GM23338 (cell line): ENCODE measurements at regions not wholly inside any gene's neighbourhood (a gene's known extent, or its start where the extent isn't known, plus 50 kb on each side); places are given as distances from the start of the nearest gene placed in this dataset.

Source experiments
- CREB1 ChIP-seq: fragments of 250-450 bp; sonication (Bioruptor Pico); IDR thresholded peaks from 2 replicates; pipeline ENCODE4 v1.5.0; 2020; ENCODE audit warnings: low read depth, mild to moderate bottlenecking, moderate library complexity
- EZH2 ChIP-seq: fragments of 200-600 bp; sonication (generic); IDR thresholded peaks from one replicate; pipeline ENCODE4 v1.8.0; 2017; ENCODE audit warnings: antibody characterized with exemption, mild to moderate bottlenecking, low read depth; ENCODE audit not compliant: unreplicated experiment
- EZH2phosphoT487 ChIP-seq: fragments of 200-600 bp; sonication (generic); IDR thresholded peaks from one replicate; pipeline ENCODE4 v1.8.1; 2018; ENCODE audit warnings: antibody characterized with exemption; ENCODE audit not compliant: unreplicated experiment
- TF ChIP-seq, protein P1 (sequence below): fragments of 250-450 bp; sonication (Bioruptor Pico); IDR thresholded peaks from 2 replicates; pipeline ENCODE4 v1.5.0; 2020; ENCODE audit warnings: mild to moderate bottlenecking, moderate library complexity
- TF ChIP-seq, protein P2 (sequence below): IDR thresholded peaks from one replicate; pipeline ENCODE4 v1.6.1; 2018; ENCODE audit warnings: antibody characterized with exemption; ENCODE audit not compliant: unreplicated experiment
- TF ChIP-seq, protein P3 (sequence below): IDR thresholded peaks from 2 replicates; pipeline ENCODE4 v1.6.1; 2016; ENCODE audit warnings: antibody characterized with exemption
- TF ChIP-seq, protein P4 (sequence below), 2 experiments: fragments of 200-600 bp in 1 of 2; sonication (generic) in 1 of 2; conservative IDR thresholded peaks; 2 replicates each; pipeline versions ENCODE4 v1.5.1 to v1.6.1; 2016 to 2017; ENCODE audit warnings: antibody characterized with exemption in 2 of 2, low read depth in 2 of 2, mild to moderate bottlenecking in 2 of 2, moderate library complexity in 1 of 2

DNA sequence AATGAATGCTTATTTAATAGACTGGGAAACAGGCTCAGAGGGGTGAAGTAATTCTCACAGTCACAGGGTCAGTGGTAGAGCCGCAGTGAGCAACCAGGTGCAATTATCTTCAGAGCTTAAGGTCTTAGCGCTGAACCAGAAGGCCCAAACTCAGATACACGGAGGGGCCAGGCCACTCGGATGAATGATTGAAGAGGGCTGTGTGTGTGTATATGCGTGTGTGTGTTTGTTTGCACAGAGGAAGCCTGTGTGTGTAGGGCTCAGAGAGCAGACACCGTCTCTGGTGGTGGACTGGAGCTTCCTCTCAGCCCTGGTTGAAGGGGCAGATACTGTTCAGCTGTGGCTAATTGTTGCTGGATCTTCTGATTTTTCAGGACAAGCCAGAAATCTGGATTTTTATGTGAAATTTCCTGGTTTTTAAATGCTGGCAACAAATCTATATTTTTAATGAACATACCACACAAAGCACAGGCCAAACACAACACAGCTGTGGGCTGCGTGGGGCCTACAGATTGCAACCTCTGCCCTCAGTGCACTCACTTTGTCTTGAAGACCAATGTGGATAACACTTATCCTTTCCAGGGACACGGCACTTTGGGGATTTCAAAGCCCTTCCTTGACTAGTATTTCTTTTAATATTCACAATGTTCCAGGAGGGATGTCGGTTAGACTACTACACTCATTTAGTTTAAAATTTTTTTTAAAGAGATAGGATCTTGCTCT lies 94.5 kb upstream of the NRXN3 start (continued):
- TF ChIP-seq, protein P1, sequence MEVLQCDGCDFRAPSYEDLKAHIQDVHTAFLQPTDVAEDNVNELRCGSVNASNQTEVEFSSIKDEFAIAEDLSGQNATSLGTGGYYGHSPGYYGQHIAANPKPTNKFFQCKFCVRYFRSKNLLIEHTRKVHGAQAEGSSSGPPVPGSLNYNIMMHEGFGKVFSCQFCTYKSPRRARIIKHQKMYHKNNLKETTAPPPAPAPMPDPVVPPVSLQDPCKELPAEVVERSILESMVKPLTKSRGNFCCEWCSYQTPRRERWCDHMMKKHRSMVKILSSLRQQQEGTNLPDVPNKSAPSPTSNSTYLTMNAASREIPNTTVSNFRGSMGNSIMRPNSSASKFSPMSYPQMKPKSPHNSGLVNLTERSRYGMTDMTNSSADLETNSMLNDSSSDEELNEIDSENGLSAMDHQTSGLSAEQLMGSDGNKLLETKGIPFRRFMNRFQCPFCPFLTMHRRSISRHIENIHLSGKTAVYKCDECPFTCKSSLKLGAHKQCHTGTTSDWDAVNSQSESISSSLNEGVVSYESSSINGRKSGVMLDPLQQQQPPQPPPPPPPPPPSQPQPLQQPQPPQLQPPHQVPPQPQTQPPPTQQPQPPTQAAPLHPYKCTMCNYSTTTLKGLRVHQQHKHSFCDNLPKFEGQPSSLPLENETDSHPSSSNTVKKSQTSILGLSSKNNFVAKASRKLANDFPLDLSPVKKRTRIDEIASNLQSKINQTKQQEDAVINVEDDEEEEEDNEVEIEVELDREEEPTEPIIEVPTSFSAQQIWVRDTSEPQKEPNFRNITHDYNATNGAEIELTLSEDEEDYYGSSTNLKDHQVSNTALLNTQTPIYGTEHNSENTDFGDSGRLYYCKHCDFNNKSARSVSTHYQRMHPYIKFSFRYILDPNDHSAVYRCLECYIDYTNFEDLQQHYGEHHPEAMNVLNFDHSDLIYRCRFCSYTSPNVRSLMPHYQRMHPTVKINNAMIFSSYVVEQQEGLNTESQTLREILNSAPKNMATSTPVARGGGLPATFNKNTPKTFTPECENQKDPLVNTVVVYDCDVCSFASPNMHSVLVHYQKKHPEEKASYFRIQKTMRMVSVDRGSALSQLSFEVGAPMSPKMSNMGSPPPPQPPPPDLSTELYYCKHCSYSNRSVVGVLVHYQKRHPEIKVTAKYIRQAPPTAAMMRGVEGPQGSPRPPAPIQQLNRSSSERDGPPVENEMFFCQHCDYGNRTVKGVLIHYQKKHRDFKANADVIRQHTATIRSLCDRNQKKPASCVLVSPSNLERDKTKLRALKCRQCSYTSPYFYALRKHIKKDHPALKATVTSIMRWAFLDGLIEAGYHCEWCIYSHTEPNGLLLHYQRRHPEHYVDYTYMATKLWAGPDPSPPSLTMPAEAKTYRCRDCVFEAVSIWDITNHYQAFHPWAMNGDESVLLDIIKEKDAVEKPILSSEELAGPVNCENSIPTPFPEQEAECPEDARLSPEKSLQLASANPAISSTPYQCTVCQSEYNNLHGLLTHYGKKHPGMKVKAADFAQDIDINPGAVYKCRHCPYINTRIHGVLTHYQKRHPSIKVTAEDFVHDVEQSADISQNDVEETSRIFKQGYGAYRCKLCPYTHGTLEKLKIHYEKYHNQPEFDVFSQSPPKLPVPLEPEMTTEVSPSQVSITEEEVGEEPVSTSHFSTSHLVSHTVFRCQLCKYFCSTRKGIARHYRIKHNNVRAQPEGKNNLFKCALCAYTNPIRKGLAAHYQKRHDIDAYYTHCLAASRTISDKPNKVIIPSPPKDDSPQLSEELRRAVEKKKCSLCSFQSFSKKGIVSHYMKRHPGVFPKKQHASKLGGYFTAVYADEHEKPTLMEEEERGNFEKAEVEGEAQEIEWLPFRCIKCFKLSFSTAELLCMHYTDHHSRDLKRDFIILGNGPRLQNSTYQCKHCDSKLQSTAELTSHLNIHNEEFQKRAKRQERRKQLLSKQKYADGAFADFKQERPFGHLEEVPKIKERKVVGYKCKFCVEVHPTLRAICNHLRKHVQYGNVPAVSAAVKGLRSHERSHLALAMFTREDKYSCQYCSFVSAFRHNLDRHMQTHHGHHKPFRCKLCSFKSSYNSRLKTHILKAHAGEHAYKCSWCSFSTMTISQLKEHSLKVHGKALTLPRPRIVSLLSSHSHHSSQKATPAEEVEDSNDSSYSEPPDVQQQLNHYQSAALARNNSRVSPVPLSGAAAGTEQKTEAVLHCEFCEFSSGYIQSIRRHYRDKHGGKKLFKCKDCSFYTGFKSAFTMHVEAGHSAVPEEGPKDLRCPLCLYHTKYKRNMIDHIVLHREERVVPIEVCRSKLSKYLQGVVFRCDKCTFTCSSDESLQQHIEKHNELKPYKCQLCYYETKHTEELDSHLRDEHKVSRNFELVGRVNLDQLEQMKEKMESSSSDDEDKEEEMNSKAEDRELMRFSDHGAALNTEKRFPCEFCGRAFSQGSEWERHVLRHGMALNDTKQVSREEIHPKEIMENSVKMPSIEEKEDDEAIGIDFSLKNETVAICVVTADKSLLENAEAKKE (CRISPR knock-in tag), result no peak
- no peak for TF ChIP-seq CREB1 (CRISPR knock-in tag)
- TF ChIP-seq EZH2, result no peak
- TF ChIP-seq, protein P2, sequence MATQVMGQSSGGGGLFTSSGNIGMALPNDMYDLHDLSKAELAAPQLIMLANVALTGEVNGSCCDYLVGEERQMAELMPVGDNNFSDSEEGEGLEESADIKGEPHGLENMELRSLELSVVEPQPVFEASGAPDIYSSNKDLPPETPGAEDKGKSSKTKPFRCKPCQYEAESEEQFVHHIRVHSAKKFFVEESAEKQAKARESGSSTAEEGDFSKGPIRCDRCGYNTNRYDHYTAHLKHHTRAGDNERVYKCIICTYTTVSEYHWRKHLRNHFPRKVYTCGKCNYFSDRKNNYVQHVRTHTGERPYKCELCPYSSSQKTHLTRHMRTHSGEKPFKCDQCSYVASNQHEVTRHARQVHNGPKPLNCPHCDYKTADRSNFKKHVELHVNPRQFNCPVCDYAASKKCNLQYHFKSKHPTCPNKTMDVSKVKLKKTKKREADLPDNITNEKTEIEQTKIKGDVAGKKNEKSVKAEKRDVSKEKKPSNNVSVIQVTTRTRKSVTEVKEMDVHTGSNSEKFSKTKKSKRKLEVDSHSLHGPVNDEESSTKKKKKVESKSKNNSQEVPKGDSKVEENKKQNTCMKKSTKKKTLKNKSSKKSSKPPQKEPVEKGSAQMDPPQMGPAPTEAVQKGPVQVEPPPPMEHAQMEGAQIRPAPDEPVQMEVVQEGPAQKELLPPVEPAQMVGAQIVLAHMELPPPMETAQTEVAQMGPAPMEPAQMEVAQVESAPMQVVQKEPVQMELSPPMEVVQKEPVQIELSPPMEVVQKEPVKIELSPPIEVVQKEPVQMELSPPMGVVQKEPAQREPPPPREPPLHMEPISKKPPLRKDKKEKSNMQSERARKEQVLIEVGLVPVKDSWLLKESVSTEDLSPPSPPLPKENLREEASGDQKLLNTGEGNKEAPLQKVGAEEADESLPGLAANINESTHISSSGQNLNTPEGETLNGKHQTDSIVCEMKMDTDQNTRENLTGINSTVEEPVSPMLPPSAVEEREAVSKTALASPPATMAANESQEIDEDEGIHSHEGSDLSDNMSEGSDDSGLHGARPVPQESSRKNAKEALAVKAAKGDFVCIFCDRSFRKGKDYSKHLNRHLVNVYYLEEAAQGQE, result no peak
- TF ChIP-seq, protein P3, sequence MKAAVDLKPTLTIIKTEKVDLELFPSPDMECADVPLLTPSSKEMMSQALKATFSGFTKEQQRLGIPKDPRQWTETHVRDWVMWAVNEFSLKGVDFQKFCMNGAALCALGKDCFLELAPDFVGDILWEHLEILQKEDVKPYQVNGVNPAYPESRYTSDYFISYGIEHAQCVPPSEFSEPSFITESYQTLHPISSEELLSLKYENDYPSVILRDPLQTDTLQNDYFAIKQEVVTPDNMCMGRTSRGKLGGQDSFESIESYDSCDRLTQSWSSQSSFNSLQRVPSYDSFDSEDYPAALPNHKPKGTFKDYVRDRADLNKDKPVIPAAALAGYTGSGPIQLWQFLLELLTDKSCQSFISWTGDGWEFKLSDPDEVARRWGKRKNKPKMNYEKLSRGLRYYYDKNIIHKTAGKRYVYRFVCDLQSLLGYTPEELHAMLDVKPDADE, result no peak
- TF ChIP-seq EZH2phosphoT487, result no peak
- TF ChIP-seq, protein P4, sequence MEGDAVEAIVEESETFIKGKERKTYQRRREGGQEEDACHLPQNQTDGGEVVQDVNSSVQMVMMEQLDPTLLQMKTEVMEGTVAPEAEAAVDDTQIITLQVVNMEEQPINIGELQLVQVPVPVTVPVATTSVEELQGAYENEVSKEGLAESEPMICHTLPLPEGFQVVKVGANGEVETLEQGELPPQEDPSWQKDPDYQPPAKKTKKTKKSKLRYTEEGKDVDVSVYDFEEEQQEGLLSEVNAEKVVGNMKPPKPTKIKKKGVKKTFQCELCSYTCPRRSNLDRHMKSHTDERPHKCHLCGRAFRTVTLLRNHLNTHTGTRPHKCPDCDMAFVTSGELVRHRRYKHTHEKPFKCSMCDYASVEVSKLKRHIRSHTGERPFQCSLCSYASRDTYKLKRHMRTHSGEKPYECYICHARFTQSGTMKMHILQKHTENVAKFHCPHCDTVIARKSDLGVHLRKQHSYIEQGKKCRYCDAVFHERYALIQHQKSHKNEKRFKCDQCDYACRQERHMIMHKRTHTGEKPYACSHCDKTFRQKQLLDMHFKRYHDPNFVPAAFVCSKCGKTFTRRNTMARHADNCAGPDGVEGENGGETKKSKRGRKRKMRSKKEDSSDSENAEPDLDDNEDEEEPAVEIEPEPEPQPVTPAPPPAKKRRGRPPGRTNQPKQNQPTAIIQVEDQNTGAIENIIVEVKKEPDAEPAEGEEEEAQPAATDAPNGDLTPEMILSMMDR (conservative IDR thresholded peaks at IDR 0.05; ENCODE audit: low read depth in 2 of 2), result no peak
